ENCODE measurements at regions not wholly inside any gene's neighbourhood (a gene's known extent, or its start where the extent isn't known, plus 50 kb on each side); places are given as distances from the start of the nearest gene placed in this dataset.
A peak's percentile ranks its signal among the peaks of the same experiment; 100 is the strongest.

GRCh38 chr3:174532776-174533175 lies 326.4 kb upstream of the NAALADL2 start:
- Histone ChIP-seq H3K79me2 (ENCODE audit: control insufficient read depth, insufficient read depth, low read length) (no peaks in the 10 kb centered on the region), H3K27ac (ENCODE audit: low read depth, low read length) (no peak overlapping the region), H4K8ac (ENCODE audit: low read depth, low read length) (no peak overlapping the region), H3K4me2 (ENCODE audit: low read length) (no peak overlapping the region), H2BK120ac (ENCODE audit: low read depth, low read length) (no peak overlapping the region), H3K56ac (ENCODE audit: low read length) (no peak overlapping the region), H3K79me1 (ENCODE audit: low read length) (no peaks in the 10 kb centered on the region), H2BK5ac (ENCODE audit: low read length) (no peak overlapping the region), H3K9ac (ENCODE audit: low read length) (no peak overlapping the region), H4K5ac (ENCODE audit: low read length) (no peak overlapping the region), H2AK5ac (ENCODE audit: low read length) (no peak overlapping the region), H3K27me3 (ENCODE audit: insufficient read depth, low read length, poor library complexity) (no peaks in the 10 kb centered on the region), H3K4me1 (ENCODE audit: control insufficient read depth, low read depth, low read length) (no peaks in the 10 kb centered on the region), H3K18ac (ENCODE audit: low read length) (no peak overlapping the region), H3K23ac (ENCODE audit: low read length) (no peak overlapping the region), H3K36me3 (ENCODE audit: control insufficient read depth, insufficient read depth, low read length) (no peaks in the 10 kb centered on the region), H3K4ac (ENCODE audit: low read depth, low read length) (no peak overlapping the region), H2BK15ac (replicated peaks; ENCODE audit: low read depth) (no peak overlapping the region), H3K4me3 (ENCODE audit: low read length) (no peak overlapping the region)
- no peak for DNase-seq
- no CpG with 5 or more reads among the region's 2 CpGs for WGBS (ENCODE audit: extremely low coverage, insufficient coverage, low lambda C conversion rate)

GRCh38 chr3:174533286-174533685 lies 325.8 kb upstream of the NAALADL2 start:
- Histone ChIP-seq H2BK120ac (ENCODE audit: low read depth, low read length) (no peak overlapping the region), H3K4me1 (ENCODE audit: control insufficient read depth, low read depth, low read length) (no peaks in the 10 kb centered on the region), H3K36me3 (ENCODE audit: control insufficient read depth, insufficient read depth, low read length) (no peaks in the 10 kb centered on the region), H3K4me3 (ENCODE audit: low read length) (no peak overlapping the region), H3K4ac (ENCODE audit: low read depth, low read length) (no peak overlapping the region), H3K27ac (ENCODE audit: low read depth, low read length) (no peak overlapping the region), H3K56ac (ENCODE audit: low read length) (no peak overlapping the region), H3K23ac (ENCODE audit: low read length) (no peak overlapping the region), H3K4me2 (ENCODE audit: low read length) (no peak overlapping the region), H4K5ac (ENCODE audit: low read length) (no peak overlapping the region), H3K79me2 (ENCODE audit: control insufficient read depth, insufficient read depth, low read length) (no peaks in the 10 kb centered on the region), H3K79me1 (ENCODE audit: low read length) (no peaks in the 10 kb centered on the region), H3K27me3 (ENCODE audit: insufficient read depth, low read length, poor library complexity) (no peaks in the 10 kb centered on the region), H4K8ac (ENCODE audit: low read depth, low read length) (no peak overlapping the region), H2BK15ac (replicated peaks; ENCODE audit: low read depth) (no peak overlapping the region), H2AK5ac (ENCODE audit: low read length) (no peak overlapping the region), H3K9ac (ENCODE audit: low read length) (no peak overlapping the region), H3K18ac (ENCODE audit: low read length) (no peak overlapping the region), H2BK5ac (ENCODE audit: low read length) (no peak overlapping the region)
- DNase-seq = no peak
- WGBS (ENCODE audit: extremely low coverage, insufficient coverage, low lambda C conversion rate) = no CpG with 5 or more reads among the region's 2 CpGs

- no peak overlapping the region for H4K5ac ChIP-seq (ENCODE audit: low read length)
- H3K36me3 ChIP-seq (ENCODE audit: control insufficient read depth, insufficient read depth, low read length) = no peaks in the 10 kb centered on the region
- H2BK5ac ChIP-seq (ENCODE audit: low read length) = no peak overlapping the region
- H2AK5ac ChIP-seq (ENCODE audit: low read length) = no peak overlapping the region
- no peak overlapping the region for H3K4ac ChIP-seq (ENCODE audit: low read depth, low read length)
- no peak for DNase-seq
- no peaks in the 10 kb centered on the region for H3K79me1 ChIP-seq (ENCODE audit: low read length)
- H4K8ac ChIP-seq (ENCODE audit: low read depth, low read length) = no peak overlapping the region
- H3K79me2 ChIP-seq (ENCODE audit: control insufficient read depth, insufficient read depth, low read length) = no peaks in the 10 kb centered on the region
- no peak overlapping the region for H3K9ac ChIP-seq (ENCODE audit: low read length)
- no peak overlapping the region for H3K18ac ChIP-seq (ENCODE audit: low read length)
- no peak overlapping the region for H3K4me3 ChIP-seq (ENCODE audit: low read length)
- no peaks in the 10 kb centered on the region for H3K27me3 ChIP-seq (ENCODE audit: insufficient read depth, low read length, poor library complexity)
- no peak overlapping the region for H3K23ac ChIP-seq (ENCODE audit: low read length)
- H3K4me2 ChIP-seq (ENCODE audit: low read length) = no peak overlapping the region
- no peaks in the 10 kb centered on the region for H3K4me1 ChIP-seq (ENCODE audit: control insufficient read depth, low read depth, low read length)
- H3K27ac ChIP-seq (ENCODE audit: low read depth, low read length) = no peak overlapping the region
- H2BK120ac ChIP-seq (ENCODE audit: low read depth, low read length) = no peak overlapping the region
- WGBS (ENCODE audit: extremely low coverage, insufficient coverage, low lambda C conversion rate) = no CpG with 5 or more reads among the region's 4 CpGs
- no peak overlapping the region for H2BK15ac ChIP-seq (replicated peaks; ENCODE audit: low read depth)
- H3K56ac ChIP-seq (ENCODE audit: low read length) = no peak overlapping the region
Observed at GRCh38 chr3:174536319-174536718, 322.8 kb upstream of the NAALADL2 start.

GRCh38 chr3:174538151-174538550 lies 321.0 kb upstream of the NAALADL2 start:
- Histone ChIP-seq H3K4ac (ENCODE audit: low read depth, low read length) (no peak overlapping the region), H2BK5ac (ENCODE audit: low read length) (no peak overlapping the region), H3K79me1 (ENCODE audit: low read length) (no peaks in the 10 kb centered on the region), H2AK5ac (ENCODE audit: low read length) (no peak overlapping the region), H3K36me3 (ENCODE audit: control insufficient read depth, insufficient read depth, low read length) (no peaks in the 10 kb centered on the region), H3K27ac (ENCODE audit: low read depth, low read length) (no peak overlapping the region), H3K27me3 (ENCODE audit: insufficient read depth, low read length, poor library complexity) (no peaks in the 10 kb centered on the region), H4K8ac (ENCODE audit: low read depth, low read length) (peak overlapping the region; percentile 28), H3K56ac (ENCODE audit: low read length) (no peak overlapping the region), H4K5ac (ENCODE audit: low read length) (no peak overlapping the region), H3K4me2 (ENCODE audit: low read length) (no peak overlapping the region), H3K4me1 (ENCODE audit: control insufficient read depth, low read depth, low read length) (no peaks in the 10 kb centered on the region), H3K9ac (ENCODE audit: low read length) (no peak overlapping the region), H3K4me3 (ENCODE audit: low read length) (no peak overlapping the region), H2BK120ac (ENCODE audit: low read depth, low read length) (no peak overlapping the region), H2BK15ac (replicated peaks; ENCODE audit: low read depth) (no peak overlapping the region), H3K79me2 (ENCODE audit: control insufficient read depth, insufficient read depth, low read length) (no peaks in the 10 kb centered on the region), H3K23ac (ENCODE audit: low read length) (no peak overlapping the region), H3K18ac (ENCODE audit: low read length) (no peak overlapping the region)
- WGBS (ENCODE audit: extremely low coverage, insufficient coverage, low lambda C conversion rate) = no CpG with 5 or more reads among the region's 3 CpGs
- no peak for DNase-seq

GRCh38 chr3:174540116-174540908 lies 318.8 kb upstream of the NAALADL2 start:
- H3K56ac ChIP-seq (ENCODE audit: low read length) = no peak overlapping the region
- no peak overlapping the region for H3K27ac ChIP-seq (ENCODE audit: low read depth, low read length)
- no peak overlapping the region for H3K23ac ChIP-seq (ENCODE audit: low read length)
- H3K4ac ChIP-seq (ENCODE audit: low read depth, low read length) = no peak overlapping the region
- H2BK15ac ChIP-seq (replicated peaks; ENCODE audit: low read depth) = no peak overlapping the region
- no peaks in the 10 kb centered on the region for H3K4me1 ChIP-seq (ENCODE audit: control insufficient read depth, low read depth, low read length)
- no peak overlapping the region for H3K4me3 ChIP-seq (ENCODE audit: low read length)
- H3K79me1 ChIP-seq (ENCODE audit: low read length) = no peaks in the 10 kb centered on the region
- peak; percentile 77 for DNase-seq
- H3K4me2 ChIP-seq (ENCODE audit: low read length) = no peak overlapping the region
- no peak overlapping the region for H4K5ac ChIP-seq (ENCODE audit: low read length)
- H4K8ac ChIP-seq (ENCODE audit: low read depth, low read length) = no peak overlapping the region
- no peak overlapping the region for H3K9ac ChIP-seq (ENCODE audit: low read length)
- H2AK5ac ChIP-seq (ENCODE audit: low read length) = no peak overlapping the region
- H3K18ac ChIP-seq (ENCODE audit: low read length) = no peak overlapping the region
- H3K27me3 ChIP-seq (ENCODE audit: insufficient read depth, low read length, poor library complexity) = no peaks in the 10 kb centered on the region
- no peaks in the 10 kb centered on the region for H3K79me2 ChIP-seq (ENCODE audit: control insufficient read depth, insufficient read depth, low read length)
- H2BK120ac ChIP-seq (ENCODE audit: low read depth, low read length) = no peak overlapping the region
- no peak overlapping the region for H2BK5ac ChIP-seq (ENCODE audit: low read length)
- WGBS (ENCODE audit: extremely low coverage, insufficient coverage, low lambda C conversion rate) = no CpG with 5 or more reads among the region's 3 CpGs
- H3K36me3 ChIP-seq (ENCODE audit: control insufficient read depth, insufficient read depth, low read length) = no peaks in the 10 kb centered on the region

Data from mesendoderm (in vitro differentiated cells).